ENCODE measurements at regions not wholly inside any gene's neighbourhood (a gene's known extent, or its start where the extent isn't known, plus 50 kb on each side); places are given as distances from the start of the nearest gene placed in this dataset.

GRCh38 chr13:22196777-22197176 lies 525.9 kb downstream of the FGF9 start:
- Histone ChIP-seq H3K27me3 (ENCODE audit: insufficient read depth) (no peaks in the 10 kb centered on the region), H3K4me1 (ENCODE audit: insufficient read depth) (peaks cover 25% of the 10 kb centered on the region), H3K4me3 (no peak overlapping the region), H3K4me2 (no peak overlapping the region), H3K9me2 (ENCODE audit: insufficient read depth) (peaks cover 6% of the 10 kb centered on the region; the same call in 1 of the 2 replicates), H3F3A (replicated peaks; ENCODE audit: low read depth) (no peaks in the 10 kb centered on the region), H3K79me2 (replicated peaks; ENCODE audit: insufficient read depth) (peaks cover 10% of the 10 kb centered on the region; the same call in 1 of the 2 replicates), H2AFZ (no peak overlapping the region), H3K36me3 (ENCODE audit: insufficient read depth) (no peaks in the 10 kb centered on the region), H4K20me1 (replicated peaks; ENCODE audit: insufficient read depth) (no peaks in the 10 kb centered on the region; the same call in none of the 2 replicates), H3K27ac (ENCODE audit: low read depth) (no peak overlapping the region)
- Mint-ChIP-seq H3K9me3 (no peaks in the 10 kb centered on the region), H3K4me1 (peaks cover 36% of the 10 kb centered on the region), H3K27ac (no peak overlapping the region), H3K27me3 (ENCODE audit: insufficient read depth, low read depth, poor library complexity) (peaks cover 2% of the 10 kb centered on the region), H3K4me3 (no peak overlapping the region), H3K36me3 (ENCODE audit: low read depth) (no peaks in the 10 kb centered on the region; the same call in 2 of the 3 replicates)
- peak; percentile 58; the same call in 2 of the 3 replicates for ATAC-seq
- no peak for TF ChIP-seq EZH2phosphoT487 (IDR thresholded peaks at IDR 0.05; ENCODE audit: unreplicated experiment)
- TF ChIP-seq, protein P1, sequence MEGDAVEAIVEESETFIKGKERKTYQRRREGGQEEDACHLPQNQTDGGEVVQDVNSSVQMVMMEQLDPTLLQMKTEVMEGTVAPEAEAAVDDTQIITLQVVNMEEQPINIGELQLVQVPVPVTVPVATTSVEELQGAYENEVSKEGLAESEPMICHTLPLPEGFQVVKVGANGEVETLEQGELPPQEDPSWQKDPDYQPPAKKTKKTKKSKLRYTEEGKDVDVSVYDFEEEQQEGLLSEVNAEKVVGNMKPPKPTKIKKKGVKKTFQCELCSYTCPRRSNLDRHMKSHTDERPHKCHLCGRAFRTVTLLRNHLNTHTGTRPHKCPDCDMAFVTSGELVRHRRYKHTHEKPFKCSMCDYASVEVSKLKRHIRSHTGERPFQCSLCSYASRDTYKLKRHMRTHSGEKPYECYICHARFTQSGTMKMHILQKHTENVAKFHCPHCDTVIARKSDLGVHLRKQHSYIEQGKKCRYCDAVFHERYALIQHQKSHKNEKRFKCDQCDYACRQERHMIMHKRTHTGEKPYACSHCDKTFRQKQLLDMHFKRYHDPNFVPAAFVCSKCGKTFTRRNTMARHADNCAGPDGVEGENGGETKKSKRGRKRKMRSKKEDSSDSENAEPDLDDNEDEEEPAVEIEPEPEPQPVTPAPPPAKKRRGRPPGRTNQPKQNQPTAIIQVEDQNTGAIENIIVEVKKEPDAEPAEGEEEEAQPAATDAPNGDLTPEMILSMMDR (conservative IDR thresholded peaks at IDR 0.05; ENCODE audit: low read depth in 2 of 2), result peak; percentile 23 to 30; a peak in 3 of 4 replicates
- DNase-seq (ENCODE audit: low spot score), result peak; percentile 18

GRCh38 chr13:22198001-22198400 lies 527.1 kb downstream of the FGF9 start:
- Histone ChIP-seq H3F3A (replicated peaks; ENCODE audit: low read depth) (no peaks in the 10 kb centered on the region), H3K4me3 (no peak overlapping the region), H3K36me3 (ENCODE audit: insufficient read depth) (no peaks in the 10 kb centered on the region), H3K9me2 (ENCODE audit: insufficient read depth) (peaks cover 6% of the 10 kb centered on the region; the same call in 1 of the 2 replicates), H2AFZ (no peak overlapping the region), H3K4me1 (ENCODE audit: insufficient read depth) (peaks cover 25% of the 10 kb centered on the region), H3K4me2 (peak overlapping the region; percentile 38; the same call in 1 of the 2 replicates), H4K20me1 (replicated peaks; ENCODE audit: insufficient read depth) (no peaks in the 10 kb centered on the region; the same call in none of the 2 replicates), H3K79me2 (replicated peaks; ENCODE audit: insufficient read depth) (peaks cover 10% of the 10 kb centered on the region; the same call in 1 of the 2 replicates), H3K27me3 (ENCODE audit: insufficient read depth) (no peaks in the 10 kb centered on the region), H3K27ac (ENCODE audit: low read depth) (no peak overlapping the region)
- Mint-ChIP-seq H3K36me3 (ENCODE audit: low read depth) (no peaks in the 10 kb centered on the region; the same call in 2 of the 3 replicates), H3K4me3 (no peak overlapping the region), H3K27me3 (ENCODE audit: insufficient read depth, low read depth, poor library complexity) (peaks cover 2% of the 10 kb centered on the region), H3K27ac (no peak overlapping the region), H3K4me1 (peaks cover 36% of the 10 kb centered on the region), H3K9me3 (no peaks in the 10 kb centered on the region)
- ATAC-seq (no peak), DNase-seq (ENCODE audit: low spot score) (no peak)
- TF ChIP-seq POLR2AphosphoS5 (IDR thresholded peaks at IDR 0.05; ENCODE audit: low read depth) (no peak), ZNF331 (CRISPR knock-in tag; IDR thresholded peaks at IDR 0.05; ENCODE audit: low read depth) (no peak), NANOG (IDR thresholded peaks at IDR 0.05; ENCODE audit: borderline replicate concordance) (no peak), EZH2phosphoT487 (IDR thresholded peaks at IDR 0.05; ENCODE audit: unreplicated experiment) (no peak), CREB1 (CRISPR knock-in tag; IDR thresholded peaks at IDR 0.05; ENCODE audit: low read depth) (no peak), JUNB (IDR thresholded peaks at IDR 0.05; ENCODE audit: unreplicated experiment) (no peak), STAT1 (IDR thresholded peaks at IDR 0.05; ENCODE audit: unreplicated experiment) (no peak)
- TF ChIP-seq, protein P2, sequence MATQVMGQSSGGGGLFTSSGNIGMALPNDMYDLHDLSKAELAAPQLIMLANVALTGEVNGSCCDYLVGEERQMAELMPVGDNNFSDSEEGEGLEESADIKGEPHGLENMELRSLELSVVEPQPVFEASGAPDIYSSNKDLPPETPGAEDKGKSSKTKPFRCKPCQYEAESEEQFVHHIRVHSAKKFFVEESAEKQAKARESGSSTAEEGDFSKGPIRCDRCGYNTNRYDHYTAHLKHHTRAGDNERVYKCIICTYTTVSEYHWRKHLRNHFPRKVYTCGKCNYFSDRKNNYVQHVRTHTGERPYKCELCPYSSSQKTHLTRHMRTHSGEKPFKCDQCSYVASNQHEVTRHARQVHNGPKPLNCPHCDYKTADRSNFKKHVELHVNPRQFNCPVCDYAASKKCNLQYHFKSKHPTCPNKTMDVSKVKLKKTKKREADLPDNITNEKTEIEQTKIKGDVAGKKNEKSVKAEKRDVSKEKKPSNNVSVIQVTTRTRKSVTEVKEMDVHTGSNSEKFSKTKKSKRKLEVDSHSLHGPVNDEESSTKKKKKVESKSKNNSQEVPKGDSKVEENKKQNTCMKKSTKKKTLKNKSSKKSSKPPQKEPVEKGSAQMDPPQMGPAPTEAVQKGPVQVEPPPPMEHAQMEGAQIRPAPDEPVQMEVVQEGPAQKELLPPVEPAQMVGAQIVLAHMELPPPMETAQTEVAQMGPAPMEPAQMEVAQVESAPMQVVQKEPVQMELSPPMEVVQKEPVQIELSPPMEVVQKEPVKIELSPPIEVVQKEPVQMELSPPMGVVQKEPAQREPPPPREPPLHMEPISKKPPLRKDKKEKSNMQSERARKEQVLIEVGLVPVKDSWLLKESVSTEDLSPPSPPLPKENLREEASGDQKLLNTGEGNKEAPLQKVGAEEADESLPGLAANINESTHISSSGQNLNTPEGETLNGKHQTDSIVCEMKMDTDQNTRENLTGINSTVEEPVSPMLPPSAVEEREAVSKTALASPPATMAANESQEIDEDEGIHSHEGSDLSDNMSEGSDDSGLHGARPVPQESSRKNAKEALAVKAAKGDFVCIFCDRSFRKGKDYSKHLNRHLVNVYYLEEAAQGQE (IDR thresholded peaks at IDR 0.05; ENCODE audit: unreplicated experiment), result no peak
- TF ChIP-seq, protein P1 (conservative IDR thresholded peaks at IDR 0.05; ENCODE audit: low read depth in 2 of 2), result no peak

Measured in GM23338 (cell line).